H9 (cell line): ENCODE measurements at regions not wholly inside any gene's neighbourhood (a gene's known extent, or its start where the extent isn't known, plus 50 kb on each side); places are given as distances from the start of the nearest gene placed in this dataset.
"Not testable (repeated sequence)": the region's sequence is repeated elsewhere in the genome, so short reads cannot be mapped to it uniquely, and the experiment has no call there.

Experiments
- DNase-seq: peaks from one replicate; pipeline ENCODE4 v3.0.0-alpha.2; 2017
- H2AFZ ChIP-seq: one replicate; pipeline ENCODE4 v1.6.1; 2013; ENCODE audit warnings: mild to moderate bottlenecking, low read length, control low read depth, moderate library complexity
- H2AK5ac ChIP-seq: 2 replicates; pipeline ENCODE4 v1.6.1; 2013; ENCODE audit warnings: low read length, control low read depth, mixed read lengths; ENCODE audit not compliant: insufficient read length
- H2BK120ac ChIP-seq: one replicate; pipeline ENCODE4 v1.6.1; 2013; ENCODE audit warnings: low read depth, mild to moderate bottlenecking, low read length, control low read depth, inconsistent platforms; ENCODE audit not compliant: poor library complexity, severe bottlenecking
- H2BK12ac ChIP-seq: 2 replicates; pipeline ENCODE4 v1.6.1; 2013; ENCODE audit warnings: low read length, control low read depth, mixed read lengths, low read depth; ENCODE audit not compliant: insufficient read length
- H2BK15ac ChIP-seq: 2 replicates; pipeline ENCODE4 v1.6.1; 2013; ENCODE audit warnings: low read depth, low read length, control low read depth
- H2BK20ac ChIP-seq: one replicate; pipeline ENCODE4 v1.6.1; 2013; ENCODE audit warnings: low read depth, mild to moderate bottlenecking, low read length, control low read depth, inconsistent platforms; ENCODE audit not compliant: poor library complexity, severe bottlenecking
- H2BK5ac ChIP-seq: 2 replicates; pipeline ENCODE4 v1.6.1; 2013; ENCODE audit warnings: low read length, control low read depth, mixed read lengths; ENCODE audit not compliant: insufficient read length
- H3K14ac ChIP-seq: 2 replicates; pipeline ENCODE4 v1.6.1; 2013; ENCODE audit warnings: low read length, control low read depth; ENCODE audit not compliant: insufficient read depth
- H3K18ac ChIP-seq: 2 replicates; pipeline ENCODE4 v1.6.1; 2013; ENCODE audit warnings: low read depth, mild to moderate bottlenecking, mixed read lengths, low read length, control low read depth; ENCODE audit not compliant: insufficient read length
- H3K23ac ChIP-seq: 2 replicates; pipeline ENCODE4 v1.6.1; 2013; ENCODE audit warnings: low read length, control low read depth, mixed read lengths, low read depth; ENCODE audit not compliant: insufficient read length
- H3K23me2 ChIP-seq: 2 replicates; pipeline ENCODE4 v1.6.1; 2013; ENCODE audit warnings: low read depth, mild to moderate bottlenecking, mixed read lengths, low read length, control low read depth; ENCODE audit not compliant: insufficient read length, poor library complexity, severe bottlenecking
- H3K27ac ChIP-seq: 2 replicates; pipeline ENCODE4 v1.5.1; 2013; ENCODE audit warnings: low read length, control low read depth, mixed read lengths, low read depth; ENCODE audit not compliant: insufficient read length
- H3K27me3 ChIP-seq: 2 replicates; pipeline ENCODE4 v1.6.1; 2013; ENCODE audit warnings: low read length, control low read depth, inconsistent platforms; ENCODE audit not compliant: insufficient read depth
- H3K4ac ChIP-seq: 2 replicates; pipeline ENCODE4 v1.6.1; 2013; ENCODE audit warnings: low read depth, mild to moderate bottlenecking, control low read depth, inconsistent platforms, low read length, moderate library complexity
- H3K4me1 ChIP-seq: 2 replicates; pipeline ENCODE4 v1.6.1; 2013; ENCODE audit warnings: low read length, control low read depth, inconsistent platforms; ENCODE audit not compliant: insufficient read depth
- H3K4me2 ChIP-seq: 2 replicates; pipeline ENCODE4 v1.6.1; 2013; ENCODE audit warnings: low read length, control low read depth, mixed read lengths; ENCODE audit not compliant: insufficient read length, insufficient read depth
- H3K56ac ChIP-seq: 2 replicates; pipeline ENCODE4 v1.6.1; 2013; ENCODE audit warnings: low read depth, mild to moderate bottlenecking, mixed read lengths, low read length, control low read depth; ENCODE audit not compliant: insufficient read length
- H3K79me1 ChIP-seq: 2 replicates; pipeline ENCODE4 v1.6.1; 2013; ENCODE audit warnings: low read depth, mild to moderate bottlenecking, moderate library complexity, low read length, control low read depth, inconsistent platforms; ENCODE audit not compliant: insufficient read depth, poor library complexity, severe bottlenecking
- H3K79me2 ChIP-seq: 2 replicates; pipeline ENCODE4 v1.6.1; 2013; ENCODE audit warnings: low read length, control low read depth, inconsistent platforms; ENCODE audit not compliant: insufficient read depth
- H3K9ac ChIP-seq: 2 replicates; pipeline ENCODE4 v1.6.1; 2013; ENCODE audit warnings: low read length, control low read depth, mixed read lengths; ENCODE audit not compliant: insufficient read length; ENCODE audit errors: extremely low read depth
- H3K9me3 ChIP-seq: one replicate; pipeline ENCODE4 v1.6.1; 2013; ENCODE audit warnings: low read depth, low read length, inconsistent platforms; ENCODE audit not compliant: control insufficient read depth
- H3T11ph ChIP-seq: one replicate; pipeline ENCODE4 v1.6.1; 2013; ENCODE audit warnings: mild to moderate bottlenecking, low read length, control low read depth, inconsistent platforms
- H4K20me1 ChIP-seq: one replicate; pipeline ENCODE4 v1.6.1; 2013; ENCODE audit not compliant: control insufficient read depth, insufficient read length, insufficient read depth
- H4K5ac ChIP-seq: 2 replicates; pipeline ENCODE4 v1.6.1; 2013; ENCODE audit warnings: low read depth, mild to moderate bottlenecking, mixed read lengths, low read length, control low read depth; ENCODE audit not compliant: insufficient read length
- H4K8ac ChIP-seq: replicated peaks from 2 replicates; pipeline ENCODE4 v1.6.1; 2013; ENCODE audit warnings: low read length, control low read depth, mixed read lengths, low read depth; ENCODE audit not compliant: insufficient read length
- H4K91ac ChIP-seq: 2 replicates; pipeline ENCODE4 v1.6.1; 2013; ENCODE audit warnings: low read depth, mild to moderate bottlenecking, moderate library complexity, mixed read lengths, low read length, control low read depth; ENCODE audit not compliant: insufficient read length
- H3K27ac Mint-ChIP-seq, 3 experiments: 2 replicates in 2 of 3; 3 replicates in 1 of 3; pipeline ENCODE4 v1.8.0; 2020 to 2021; ENCODE audit warnings: mixed read lengths in 3 of 3, mild to moderate bottlenecking in 1 of 3, moderate library complexity in 1 of 3
- H3K27me3 Mint-ChIP-seq: 2 replicates; pipeline ENCODE4 v1.8.0; 2021; ENCODE audit warnings: low read depth, mild to moderate bottlenecking, moderate library complexity, mixed read lengths
- H3K36me3 Mint-ChIP-seq, 3 experiments: 2 replicates in 2 of 3; 3 replicates in 1 of 3; pipeline ENCODE4 v1.8.0; 2020 to 2021; ENCODE audit warnings: low read depth in 3 of 3, mixed read lengths in 3 of 3; ENCODE audit not compliant: insufficient read depth in 1 of 3
- H3K4me1 Mint-ChIP-seq, 2 experiments: 2 replicates each; pipeline ENCODE4 v1.8.0; 2020; ENCODE audit warnings: mixed read lengths in 2 of 2
- H3K4me3 Mint-ChIP-seq, 2 experiments: 2 replicates in 1 of 2; 3 replicates in 1 of 2; pipeline ENCODE4 v1.8.0; 2020 to 2021; ENCODE audit warnings: mild to moderate bottlenecking in 2 of 2, mixed read lengths in 2 of 2, moderate library complexity in 1 of 2
- H3K9me3 Mint-ChIP-seq, 2 experiments: 2 replicates in 1 of 2; 3 replicates in 1 of 2; pipeline ENCODE4 v1.8.0; 2020; ENCODE audit warnings: mild to moderate bottlenecking in 2 of 2, mixed read lengths in 2 of 2, moderate library complexity in 1 of 2
- CTCF ChIP-seq: fragments of 200-600 bp; sonication (generic); conservative IDR thresholded peaks from 3 replicates; pipeline ENCODE4 v1.8.0; 2021; ENCODE audit warnings: antibody characterized with exemption, mild to moderate bottlenecking
- WGBS: extraction: QIAGEN DNeasy Blood & Tissue Kit; methylation state at CpG from one replicate; pipeline ENCODE4 v1.1.7; 2013; ENCODE audit warnings: missing lambda C conversion rate, low lambda C conversion rate, mixed read lengths; ENCODE audit not compliant: insufficient read length; ENCODE audit errors: extremely low coverage; 5-methylcytosine and 5-hydroxymethylcytosine counted together

DNA sequence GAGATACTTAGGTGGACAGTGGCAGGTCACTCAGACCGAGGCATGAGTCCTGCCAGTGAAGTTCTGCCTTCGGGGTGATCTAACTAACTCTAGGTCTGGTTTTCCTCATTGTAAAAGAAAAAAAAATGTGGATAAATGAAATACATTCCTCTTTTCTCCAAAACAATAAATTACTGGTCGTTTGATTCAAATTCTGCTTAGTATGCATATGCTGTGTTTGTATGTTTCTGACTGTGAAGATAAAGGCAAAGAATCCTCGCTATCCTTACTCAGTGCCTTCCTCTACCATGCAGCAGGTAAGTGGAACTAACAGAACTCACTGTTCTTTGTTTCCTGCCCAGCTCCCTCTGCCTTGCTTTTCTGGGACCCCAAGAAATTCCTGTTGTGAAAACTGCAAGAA, 330.1 kb downstream of the SUCLG1 start:
- H2AFZ ChIP-seq: no peak overlapping the region
- H4K91ac ChIP-seq: no peak overlapping the region
- H3K27me3 Mint-ChIP-seq: no peaks in the 10 kb centered on the region

DNA sequence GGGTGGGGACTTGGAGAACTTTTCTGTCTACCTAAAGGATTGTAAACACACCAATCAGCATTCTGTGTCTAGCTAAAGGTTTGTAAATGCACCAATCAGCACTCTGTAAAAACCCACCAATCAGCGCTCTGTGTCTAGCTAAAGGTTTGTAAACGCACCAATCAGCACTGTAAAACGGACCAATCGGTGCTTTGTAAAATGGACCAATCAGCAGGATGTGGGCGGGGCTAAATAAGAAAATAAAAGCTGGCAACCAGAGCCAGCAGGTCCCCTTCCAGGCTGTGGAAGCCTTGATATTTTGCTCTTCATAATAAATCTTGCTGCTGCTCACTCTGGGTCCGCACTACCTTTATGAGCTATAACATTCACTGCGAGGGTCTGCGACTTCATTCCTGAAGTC, 331.3 kb downstream of the SUCLG1 start:
- H4K91ac ChIP-seq, H3K27me3 Mint-ChIP-seq, H3T11ph ChIP-seq, H3K36me3 Mint-ChIP-seq, H4K8ac ChIP-seq, H3K4me3 Mint-ChIP-seq, H2BK12ac ChIP-seq, H2BK5ac ChIP-seq, H3K23ac ChIP-seq, H3K27ac ChIP-seq, H3K4me1 Mint-ChIP-seq, H2BK15ac ChIP-seq, H2BK20ac ChIP-seq, H3K4me1 ChIP-seq, H2BK120ac ChIP-seq, H3K18ac ChIP-seq, H2AK5ac ChIP-seq, H3K27ac Mint-ChIP-seq, H3K23me2 ChIP-seq, H3K27me3 ChIP-seq, H3K14ac ChIP-seq, H4K20me1 ChIP-seq, H3K56ac ChIP-seq, H2AFZ ChIP-seq, H3K9ac ChIP-seq, H3K4me2 ChIP-seq, H4K5ac ChIP-seq, DNase-seq, H3K79me1 ChIP-seq, H3K4ac ChIP-seq, H3K79me2 ChIP-seq, H3K9me3 ChIP-seq: not testable (repeated sequence)
- H3K9me3 Mint-ChIP-seq: peaks cover 10% of the 10 kb centered on the region in 2 experiments; a peak in 3 of 5 replicates
- WGBS: no CpG with 5 or more reads among the region's 8 CpGs

More for the DNA sequence above, 330.1 kb downstream of the SUCLG1 start:
- Histone ChIP-seq H4K5ac (no peak overlapping the region), H3K4me1 (no peaks in the 10 kb centered on the region), H3K14ac (no peak overlapping the region), H3K18ac (no peak overlapping the region), H3K79me2 (no peaks in the 10 kb centered on the region), H2BK15ac (no peak overlapping the region), H2BK12ac (no peak overlapping the region), H3K27ac (no peak overlapping the region), H4K8ac (no peak overlapping the region), H4K20me1 (no peaks in the 10 kb centered on the region), H3K4me2 (no peak overlapping the region), H3K27me3 (no peaks in the 10 kb centered on the region), H3T11ph (no peak overlapping the region), H3K9me3 (no peaks in the 10 kb centered on the region), H3K23me2 (no peaks in the 10 kb centered on the region), H3K79me1 (no peaks in the 10 kb centered on the region), H2BK120ac (no peak overlapping the region), H3K23ac (no peak overlapping the region), H2BK5ac (no peak overlapping the region), H3K56ac (no peak overlapping the region), H3K4ac (no peak overlapping the region), H2AK5ac (no peak overlapping the region), H3K9ac (no peak overlapping the region), H2BK20ac (no peak overlapping the region)
- H3K4me3 Mint-ChIP-seq: no peak overlapping the region
- DNase-seq: no peak
- no peak for TF ChIP-seq CTCF
- H3K27ac Mint-ChIP-seq: no peak overlapping the region; a peak in 1 of 7 replicates
- WGBS: no CpG with 5 or more reads among the region's 4 CpGs
- H3K9me3 Mint-ChIP-seq: peaks cover 8 to 10% of the 10 kb centered on the region in 2 experiments; a peak in 2 of 5 replicates
- peaks cover 4 to 7% (median 5%) of the 10 kb centered on the region in 3 experiments; a peak in 5 of 7 replicates for H3K36me3 Mint-ChIP-seq
- peaks cover 0 to 7% of the 10 kb centered on the region in 2 experiments; a peak in 2 of 4 replicates for H3K4me1 Mint-ChIP-seq
